Hematopoietic multipotent progenitor cell treated with erythropoietin and hydrocortisone succinate and interleukin-3 and kit ligand, for 17 days (in vitro differentiated cells): ENCODE measurements at regions not wholly inside any gene's neighbourhood (a gene's known extent, or its start where the extent isn't known, plus 50 kb on each side); places are given as distances from the start of the nearest gene placed in this dataset.
"Not testable (repeated sequence)": the region's sequence is repeated elsewhere in the genome, so short reads cannot be mapped to it uniquely, and the experiment has no call there.

Experiments
- DNase-seq: peaks from one replicate; pipeline ENCODE4 v3.0.0-alpha.2; 2015; ENCODE audit warnings: low spot score

DNA sequence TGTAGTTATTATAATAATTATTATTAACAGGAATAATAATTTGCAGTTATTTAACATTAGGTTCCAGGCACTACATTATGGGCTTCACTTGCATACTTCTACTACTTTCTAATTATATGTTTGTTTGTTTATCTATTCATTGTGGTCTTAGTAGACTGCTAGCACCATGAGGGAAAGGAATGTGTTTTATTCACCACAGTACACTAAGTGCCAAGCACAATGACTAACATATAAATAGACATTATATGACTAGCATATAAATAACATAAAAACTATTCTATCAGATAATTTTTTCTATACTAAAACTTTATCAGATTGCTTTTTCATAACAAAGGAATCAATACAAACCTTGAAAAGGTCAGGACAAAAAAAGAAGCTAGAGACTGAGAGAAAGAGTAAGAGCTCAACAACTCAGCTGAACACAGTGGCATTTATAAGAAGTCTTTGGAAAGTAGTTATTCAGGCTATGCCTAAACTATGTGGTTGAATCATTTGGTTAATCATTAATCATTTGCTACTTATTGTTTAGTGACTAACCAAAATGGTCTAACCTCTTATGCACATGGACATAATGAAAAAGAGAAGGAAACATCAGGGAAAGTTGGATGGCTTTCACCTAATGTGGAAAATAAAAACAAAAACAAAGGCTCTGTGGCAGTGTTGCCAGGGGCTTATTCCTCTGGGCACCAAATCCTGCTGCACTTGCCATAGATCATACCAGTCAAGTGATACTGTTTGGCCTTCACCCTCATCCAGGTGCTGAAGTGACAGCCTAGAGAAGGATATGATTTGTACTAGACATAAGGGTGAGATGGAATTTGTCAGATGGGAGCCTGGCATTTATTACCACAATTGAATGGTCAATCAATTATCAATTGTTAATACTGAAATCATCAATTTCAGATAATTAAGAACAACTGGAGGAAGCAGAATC, 174.9 kb downstream of the ETAA1 start:
- DNase-seq = no peak

DNA sequence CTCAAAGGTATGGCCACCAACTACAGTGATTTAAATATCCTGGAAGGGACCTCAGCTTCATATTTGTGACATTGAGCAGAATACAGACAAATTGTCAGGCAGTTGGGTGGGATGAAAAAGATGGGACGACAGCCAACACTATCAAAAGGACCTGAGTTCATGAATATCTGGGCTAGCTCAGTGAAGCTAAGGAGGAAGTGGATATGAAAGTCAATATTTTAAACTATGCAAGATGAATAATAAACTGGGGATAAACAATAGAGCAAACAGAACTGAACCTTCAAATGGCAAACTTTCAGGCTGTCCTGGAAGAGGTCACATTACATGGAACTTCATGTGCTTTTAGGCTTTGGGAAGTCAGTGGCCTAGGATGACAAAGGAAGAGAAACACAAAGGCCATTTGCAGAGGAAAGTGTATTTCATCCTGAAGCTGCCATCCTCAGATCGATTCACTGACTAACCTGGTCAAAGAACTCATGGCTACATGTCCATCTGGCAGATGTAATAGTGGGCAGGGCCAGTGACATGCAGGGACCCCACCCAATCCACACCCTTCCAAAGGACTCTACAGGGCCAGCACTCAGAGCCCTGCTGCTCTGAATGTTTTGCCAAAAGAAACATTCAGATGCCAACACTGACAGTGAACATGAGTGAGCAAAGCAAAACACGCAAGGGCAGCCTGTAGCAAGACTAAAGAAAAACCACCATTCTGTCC, 175.7 kb downstream of the ETAA1 start:
- no peak for DNase-seq

DNA sequence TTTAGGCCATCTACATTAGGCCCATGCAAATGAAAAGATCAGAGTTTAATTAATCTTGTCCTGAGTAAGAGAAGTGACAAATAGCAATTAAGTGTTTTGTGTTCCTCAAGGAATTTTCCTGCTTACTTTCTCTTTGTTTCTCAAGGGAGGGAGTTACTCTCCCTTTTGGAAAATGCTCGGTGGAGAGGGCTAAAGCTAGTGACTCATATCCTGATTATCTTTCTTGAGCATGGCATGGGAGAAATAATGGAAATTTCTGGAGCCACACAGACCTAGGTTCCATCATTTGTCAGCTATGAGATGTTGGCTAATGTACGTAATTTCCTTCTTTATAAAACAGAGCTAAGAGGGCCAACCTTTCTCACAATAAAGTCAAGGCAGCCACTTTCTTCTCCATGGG, 177.1 kb downstream of the ETAA1 start:
- no peak for DNase-seq

DNA sequence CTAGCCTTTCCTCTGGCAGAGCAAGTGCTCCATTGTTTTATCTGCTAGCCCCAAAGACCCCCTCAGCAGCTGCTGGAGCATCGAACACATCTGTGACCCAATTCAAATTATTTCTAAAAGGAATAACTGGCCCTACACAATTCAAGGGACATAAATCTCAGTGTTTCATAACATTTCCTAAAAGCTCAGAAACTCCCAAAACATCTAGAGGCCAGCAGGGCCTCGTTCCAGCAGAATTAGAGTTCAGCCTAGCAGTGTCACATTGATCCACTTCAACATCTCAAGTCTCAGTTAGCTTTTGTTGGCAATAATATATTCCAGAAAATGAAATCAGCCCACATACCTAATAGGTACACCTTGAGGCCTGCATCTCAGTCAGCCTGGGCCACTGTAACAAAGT, 179.1 kb downstream of the ETAA1 start:
- DNase-seq = no peak

DNA sequence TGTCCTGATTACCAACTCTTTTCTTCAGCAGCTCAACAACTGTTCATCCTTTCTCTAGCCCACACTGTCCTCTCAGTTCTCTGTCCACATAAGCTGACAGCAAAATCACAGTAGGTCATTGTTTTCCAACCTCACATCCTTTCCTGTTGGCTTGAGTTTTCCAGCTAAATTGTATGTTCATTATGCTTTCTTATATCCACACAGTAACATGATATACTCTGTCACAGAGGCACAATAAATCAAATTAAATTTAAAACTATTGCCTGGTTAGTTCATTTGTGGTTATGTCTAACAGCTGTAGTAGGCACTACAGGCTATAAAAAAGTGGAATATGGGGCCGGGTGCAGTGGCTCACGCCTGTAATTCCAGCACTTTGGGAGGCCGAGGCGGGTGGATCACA, 179.9 kb downstream of the ETAA1 start:
- DNase-seq = no peak

DNA sequence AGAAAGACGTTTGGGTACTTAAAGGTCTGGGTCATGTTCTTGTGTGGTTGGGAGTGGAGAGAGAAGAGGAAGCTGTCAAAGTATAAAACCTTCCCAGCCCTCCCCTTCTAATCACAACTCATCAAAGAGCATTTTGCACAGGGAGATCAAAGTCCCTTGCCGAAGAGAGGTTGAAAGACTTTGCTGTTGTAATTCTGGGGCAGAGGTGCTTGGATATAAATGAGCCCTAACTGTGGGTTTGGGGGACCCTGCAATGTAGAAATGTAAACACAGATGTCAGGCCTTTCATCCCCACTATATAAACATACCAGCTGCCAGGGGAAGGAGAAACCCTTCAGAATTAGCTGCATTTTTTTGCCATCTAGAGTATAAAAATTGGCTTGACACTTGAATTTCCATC, 182.1 kb downstream of the ETAA1 start:
- DNase-seq = no peak

DNA sequence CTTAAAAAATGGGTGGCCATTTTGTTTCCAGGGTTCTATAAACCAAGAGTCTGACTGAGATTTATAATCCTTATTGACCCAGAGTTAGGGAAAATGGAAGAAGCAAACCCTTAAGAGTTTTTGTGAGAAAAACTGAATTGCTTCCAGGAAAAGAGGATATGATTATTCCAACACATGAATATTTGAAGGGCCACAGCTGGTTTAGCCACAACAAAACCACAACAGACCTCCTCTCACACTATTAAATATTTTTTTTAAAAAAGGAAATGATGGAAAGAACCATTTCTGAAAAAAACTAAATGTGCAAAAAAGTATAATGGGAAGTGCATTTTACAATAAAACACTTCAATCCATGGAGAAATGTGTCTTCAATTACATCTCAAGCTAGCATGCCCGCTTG, 182.7 kb downstream of the ETAA1 start:
- DNase-seq = no peak

DNA sequence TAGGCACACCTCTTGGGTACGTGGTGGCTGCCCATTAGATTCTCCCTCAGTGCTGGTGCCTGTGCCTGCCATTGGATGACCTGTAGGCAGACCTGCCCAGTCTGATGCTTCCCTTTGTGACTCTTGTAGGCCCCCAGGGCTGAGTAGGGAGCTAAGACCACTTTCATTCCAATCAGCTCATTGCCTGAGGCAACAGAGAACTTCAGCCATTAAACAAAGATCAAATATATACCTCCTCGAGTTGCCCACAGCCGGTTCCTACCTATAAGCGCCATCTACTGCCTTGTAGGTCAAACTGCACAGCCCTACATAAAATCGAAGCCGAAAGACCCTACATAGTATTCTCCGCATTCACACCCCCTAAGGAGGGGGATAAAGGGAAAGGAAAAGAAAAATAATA, 184.6 kb downstream of the ETAA1 start:
- DNase-seq = no peak

DNA sequence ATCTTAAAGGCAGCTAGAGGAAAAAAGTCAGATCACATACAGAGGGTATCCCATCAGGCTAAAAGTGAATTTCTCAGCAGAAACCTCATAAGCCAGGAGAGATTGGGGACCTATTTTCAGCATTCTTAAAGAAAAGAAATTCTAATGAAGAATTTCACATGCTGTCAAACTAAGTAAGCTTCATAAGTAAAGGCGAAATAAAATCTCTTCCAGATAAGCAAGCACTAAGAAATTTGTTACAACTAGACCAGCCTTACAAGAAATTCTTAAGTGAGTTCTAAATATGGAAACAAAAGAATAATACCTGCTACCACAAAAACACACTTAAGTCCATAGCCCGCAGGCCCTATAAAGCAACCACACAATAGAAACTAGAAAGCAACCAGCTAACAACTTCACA, 186.1 kb downstream of the ETAA1 start:
- no peak for DNase-seq

DNA sequence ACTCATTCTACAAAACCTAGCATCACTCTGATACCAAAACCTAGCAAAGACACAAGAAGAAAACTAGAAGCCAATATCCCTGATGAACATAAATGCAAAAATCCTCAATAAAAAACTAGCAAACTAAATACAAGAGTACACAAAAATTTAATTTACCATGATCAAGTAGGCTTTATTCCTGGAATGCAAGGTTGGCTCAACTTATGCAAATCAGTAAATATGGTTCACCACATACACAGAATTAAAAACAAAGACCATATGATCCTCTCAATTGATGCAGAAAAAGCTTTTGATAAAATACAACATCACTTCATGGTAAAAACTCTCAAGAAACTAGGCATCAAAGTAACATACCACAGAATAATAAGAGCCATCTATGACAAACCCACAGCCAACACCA, 188.3 kb downstream of the ETAA1 start:
- DNase-seq = no peak

DNA sequence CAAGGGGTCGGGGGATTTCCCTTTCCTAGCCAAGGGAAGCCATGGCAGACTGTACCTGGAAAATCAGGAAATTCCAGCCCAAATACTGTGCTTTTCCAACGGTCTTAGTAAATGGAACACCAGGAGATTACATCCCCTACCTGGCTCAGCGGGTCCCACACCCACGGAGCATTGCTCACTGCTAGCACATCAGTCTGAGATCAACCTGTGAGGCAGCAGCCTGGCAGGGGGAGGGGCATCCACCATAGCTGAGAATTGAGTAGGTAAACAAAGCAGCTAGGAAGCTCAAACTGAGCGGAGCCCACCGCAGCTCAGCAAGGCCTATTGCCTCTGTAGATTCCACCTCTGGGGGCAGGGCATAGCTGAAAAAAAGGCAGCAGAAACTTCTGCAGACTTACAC, 192.0 kb downstream of the ETAA1 start:
- not testable (repeated sequence) for DNase-seq

DNA sequence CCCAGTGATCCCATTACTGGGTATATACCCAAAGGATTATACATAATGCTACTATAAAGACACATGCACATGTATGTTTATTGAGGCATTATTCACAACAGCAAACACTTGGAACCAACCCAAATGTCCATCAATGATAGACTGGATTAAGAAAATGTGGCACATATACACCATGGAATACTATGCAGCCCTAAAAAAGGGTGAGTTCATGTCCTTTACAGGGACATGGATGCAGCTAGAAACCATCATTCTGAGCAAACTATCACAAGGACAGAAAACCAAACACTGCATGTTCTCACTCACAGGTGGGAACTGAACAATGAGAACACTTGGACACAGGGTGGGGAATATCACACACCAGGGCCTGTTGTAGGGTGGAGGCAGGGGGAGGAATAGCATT, 197.4 kb downstream of the ETAA1 start:
- DNase-seq = not testable (repeated sequence)

DNA sequence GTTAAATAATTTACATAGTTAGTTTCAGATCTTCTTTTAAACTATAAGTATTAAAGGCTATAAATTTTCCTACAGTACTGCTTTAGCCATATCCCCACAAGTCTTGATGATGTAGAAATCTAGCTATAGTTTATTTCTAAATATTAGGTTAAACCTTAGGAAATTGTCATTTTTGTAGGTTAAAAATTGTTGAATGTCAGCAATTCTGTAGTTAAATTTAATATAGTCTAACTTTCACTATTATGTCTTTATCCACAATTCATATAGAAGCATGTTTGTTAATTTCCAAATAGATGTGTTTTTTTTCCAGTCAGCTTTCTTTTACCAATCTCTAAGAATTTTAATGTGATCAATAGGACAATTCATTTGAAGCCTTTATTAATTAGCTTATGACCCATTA, 199.7 kb downstream of the ETAA1 start:
- DNase-seq = no peak

DNA sequence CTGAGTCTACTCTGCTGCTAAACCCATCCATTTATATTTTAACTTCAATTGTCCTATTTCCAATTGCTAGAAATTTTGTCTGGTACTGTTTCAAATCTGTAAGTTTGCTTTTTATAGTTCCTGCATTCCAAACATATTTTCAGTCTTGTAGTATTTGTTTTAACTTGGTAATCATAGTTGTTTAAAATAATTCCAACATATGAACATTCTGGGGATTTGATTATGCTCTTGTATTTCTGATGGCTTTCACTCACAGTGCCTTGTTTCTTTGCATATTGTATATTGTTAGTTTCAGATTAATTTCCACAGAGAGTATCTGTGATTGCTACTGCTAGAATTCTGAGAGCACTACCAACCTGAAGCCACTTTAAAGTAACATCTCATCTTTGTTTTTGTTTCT, 202.4 kb downstream of the ETAA1 start:
- DNase-seq = no peak

DNA sequence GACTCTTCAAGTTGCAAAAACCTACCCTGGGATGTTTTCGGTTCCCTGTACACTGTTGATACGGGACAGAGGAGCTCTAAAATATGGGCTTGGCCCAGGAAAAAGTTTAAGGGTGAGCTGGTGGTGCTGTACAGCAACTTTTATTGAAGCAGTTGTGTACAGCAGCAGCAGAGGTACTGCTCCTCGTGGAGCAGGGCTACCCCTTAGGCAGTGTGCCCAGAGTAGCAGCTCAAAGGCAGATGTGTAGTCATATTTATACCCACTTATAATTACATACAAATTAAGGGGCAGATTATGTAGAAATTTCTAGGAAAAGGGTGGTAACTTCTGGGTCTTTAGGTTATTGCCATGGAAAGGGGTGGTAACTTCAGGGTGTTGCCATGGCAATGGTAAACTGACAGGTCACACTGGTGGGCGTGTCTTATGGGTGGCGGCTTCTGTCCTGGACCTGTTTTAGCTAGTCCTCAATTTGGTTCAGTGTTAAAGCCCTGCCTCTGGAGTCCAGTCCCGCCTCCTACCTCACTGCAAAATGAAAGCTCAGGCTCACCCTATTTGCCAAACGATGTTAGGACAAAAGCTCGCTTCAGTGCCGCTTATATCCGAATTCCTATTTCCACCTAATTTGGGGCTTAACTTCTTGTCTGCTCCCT, 203.2 kb downstream of the ETAA1 start:
- no peak for DNase-seq

DNA sequence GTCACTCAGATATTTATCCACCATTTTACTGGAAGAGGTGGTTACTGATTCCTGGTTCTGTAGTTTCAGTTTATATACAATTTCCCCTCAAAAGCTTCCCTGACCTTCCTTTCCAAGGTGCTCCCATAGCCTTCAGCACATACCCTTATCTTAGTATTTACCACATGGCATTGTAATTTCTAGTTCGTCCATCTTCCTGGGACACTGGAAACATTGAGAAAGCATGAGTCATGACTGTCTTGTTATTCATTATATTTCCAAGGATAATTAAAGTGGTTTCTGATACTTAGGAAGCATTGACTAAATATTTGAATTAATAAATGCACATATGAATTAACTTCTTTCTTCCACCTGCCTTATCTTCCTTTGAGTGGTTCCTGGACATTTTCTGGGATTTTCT, 203.8 kb downstream of the ETAA1 start:
- DNase-seq = no peak

DNA sequence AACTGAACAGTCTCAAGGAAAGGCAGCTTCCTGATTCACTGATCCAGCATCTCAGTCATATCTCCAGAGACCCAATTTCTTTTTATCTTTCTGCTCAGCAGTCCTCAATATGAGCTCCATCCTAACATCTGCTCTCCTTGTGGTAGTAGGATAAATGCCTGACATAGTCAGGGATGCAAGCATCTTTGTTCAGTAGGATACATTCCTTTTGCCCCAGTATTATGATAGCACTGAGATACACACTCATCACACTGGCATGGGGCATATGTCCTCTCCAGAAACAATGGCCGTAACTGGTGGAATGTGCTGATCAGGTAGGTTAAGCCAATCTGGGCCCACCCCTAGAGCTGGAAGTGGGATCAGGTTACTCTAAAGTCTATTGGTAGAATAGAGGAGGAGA, 207.2 kb downstream of the ETAA1 start:
- DNase-seq = no peak

DNA sequence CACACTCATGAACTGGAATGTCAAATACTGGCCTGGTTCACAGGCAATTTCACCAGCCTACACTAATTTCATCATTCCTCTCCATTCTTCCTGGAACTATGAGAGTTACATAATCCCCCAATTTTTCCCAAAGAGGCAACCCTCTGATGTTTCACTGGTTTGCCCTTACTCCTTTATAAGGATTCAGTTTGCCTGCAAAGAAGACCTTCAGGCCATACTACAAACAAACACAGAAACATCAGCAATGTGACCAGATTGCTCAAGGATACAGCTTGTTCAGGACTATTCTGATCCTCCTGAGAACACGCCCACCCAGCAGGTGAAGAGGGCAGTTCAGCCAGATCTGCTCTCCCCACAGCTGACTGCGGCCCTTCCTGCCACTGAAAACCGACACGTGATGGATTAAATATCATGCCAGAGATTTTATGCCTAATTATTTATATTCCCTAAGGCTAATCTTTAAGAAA, 215.5 kb downstream of the ETAA1 start:
- DNase-seq = no peak

DNA sequence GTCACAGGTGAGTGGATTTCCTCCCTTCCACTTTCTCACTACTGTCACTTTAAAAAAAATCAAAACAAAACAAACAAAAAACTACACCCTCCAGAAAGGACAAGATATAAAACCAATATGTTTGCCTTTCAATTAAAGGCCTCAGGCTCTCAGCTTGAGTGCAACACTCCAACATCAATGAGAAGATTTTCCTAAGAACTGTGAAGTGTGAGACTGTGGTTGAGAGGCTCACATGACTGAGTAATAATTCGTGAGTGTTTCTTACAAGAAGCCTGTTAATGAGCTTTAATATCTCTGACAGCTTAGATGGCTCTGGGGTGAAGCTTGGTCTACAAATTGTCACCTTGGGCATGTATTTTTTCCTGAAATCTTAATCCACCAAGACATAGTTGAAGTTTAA, 216.1 kb downstream of the ETAA1 start:
- no peak for DNase-seq

DNA sequence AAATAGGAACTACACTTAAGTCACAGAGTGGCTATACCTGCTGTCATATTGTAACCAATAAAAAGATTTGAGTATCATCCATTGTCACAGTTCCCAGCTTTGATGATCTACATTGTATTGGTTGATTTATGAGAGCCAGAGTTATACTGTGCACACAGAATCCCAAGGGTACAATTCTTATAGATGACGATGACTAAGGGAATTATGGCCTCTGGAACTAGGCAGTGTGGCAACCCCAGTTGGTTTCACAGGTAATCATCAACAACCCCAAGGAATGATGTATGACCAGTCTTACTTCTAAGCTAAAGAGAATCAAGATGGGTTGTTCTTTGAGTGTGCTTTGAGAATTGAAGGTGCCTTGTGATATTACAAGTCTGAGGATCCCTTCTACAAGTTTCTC, 217.3 kb downstream of the ETAA1 start:
- DNase-seq = no peak

DNA sequence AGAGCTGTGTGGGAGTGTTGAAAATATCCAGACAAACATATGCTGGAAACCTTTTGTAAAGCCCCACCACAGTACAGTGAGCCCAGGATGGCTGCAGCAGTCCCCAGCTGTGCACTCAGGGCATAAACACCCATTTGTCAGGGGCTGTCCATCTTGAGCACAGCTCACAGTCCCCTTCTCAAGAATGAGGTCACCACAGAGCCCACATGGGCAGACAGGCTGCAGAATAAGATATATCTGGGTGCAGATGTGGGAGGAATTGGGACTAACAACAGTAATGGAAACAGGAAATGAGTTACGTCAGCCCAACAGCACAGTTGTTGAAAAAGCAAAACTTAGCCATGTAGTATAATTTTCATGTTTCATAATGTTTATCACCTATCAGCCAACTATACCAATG, 219.6 kb downstream of the ETAA1 start:
- no peak for DNase-seq

DNA sequence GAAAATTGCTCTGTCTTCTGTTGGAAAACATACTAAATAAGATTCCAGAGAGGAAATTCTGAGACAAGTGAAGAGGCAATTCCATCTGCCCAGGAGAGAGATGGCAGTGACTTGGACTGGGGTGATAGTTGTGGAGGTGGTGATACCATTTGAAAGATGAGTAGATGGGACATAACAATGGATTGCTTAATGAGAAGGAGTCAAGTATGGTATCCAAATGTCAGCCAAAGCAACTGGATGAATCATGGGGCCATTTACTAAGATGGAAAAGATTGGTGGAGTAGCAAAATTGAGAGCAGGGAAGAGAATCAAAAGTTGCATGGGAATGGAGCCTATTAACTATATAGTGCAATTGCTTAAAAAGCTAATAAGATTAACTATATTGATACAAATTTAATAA, 222.1 kb downstream of the ETAA1 start:
- no peak for DNase-seq

DNA sequence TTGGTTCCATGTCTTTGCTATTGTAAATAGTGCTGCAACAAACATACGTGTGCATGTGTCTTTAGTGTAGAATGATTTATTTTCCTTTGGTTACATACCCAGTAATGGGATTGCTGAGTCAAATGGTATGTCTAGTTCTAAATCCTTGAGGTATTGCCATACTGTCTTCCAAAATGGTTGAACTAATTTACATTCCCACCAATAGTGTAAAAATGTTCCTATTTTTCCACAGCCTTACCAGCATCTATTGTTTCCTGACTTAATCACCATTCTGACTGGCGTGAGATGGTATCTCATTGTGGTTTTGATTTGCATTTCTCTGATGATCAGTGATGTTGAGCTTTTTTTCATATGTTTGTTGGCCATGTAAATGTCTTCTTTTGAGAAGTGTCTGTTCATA, 226.6 kb downstream of the ETAA1 start:
- not testable (repeated sequence) for DNase-seq
